GM12892 (cell line): ENCODE measurements at regions not wholly inside any gene's neighbourhood (a gene's known extent, or its start where the extent isn't known, plus 50 kb on each side); places are given as distances from the start of the nearest gene placed in this dataset.
"Not testable (repeated sequence)": the region's sequence is repeated elsewhere in the genome, so short reads cannot be mapped to it uniquely, and the experiment has no call there.

ENCODE experiments used
- DNase-seq: peaks from one replicate; pipeline ENCODE4 v3.0.0; 2011; ENCODE audit not compliant: insufficient read length
- FAIRE-seq: peaks from 2 replicates; lab custom pipeline; 2011; peaks lifted over from hg19 to GRCh38; lab: Jason Lieb, UNC
- POLR2A ChIP-seq: IDR thresholded peaks from 2 replicates; pipeline ENCODE4 v1.6.1; 2011; ENCODE audit warnings: low read depth, low read length, control low read depth
- POLR2AphosphoS5 ChIP-seq: IDR thresholded peaks from 2 replicates; pipeline ENCODE4 v1.6.1; 2011; ENCODE audit warnings: low read depth, low read length, control low read depth
- TAF1 ChIP-seq: IDR thresholded peaks from 2 replicates; pipeline ENCODE4 v1.6.1; 2011; ENCODE audit warnings: low read depth, mild to moderate bottlenecking, control low read depth, low read length, borderline replicate concordance

DNA sequence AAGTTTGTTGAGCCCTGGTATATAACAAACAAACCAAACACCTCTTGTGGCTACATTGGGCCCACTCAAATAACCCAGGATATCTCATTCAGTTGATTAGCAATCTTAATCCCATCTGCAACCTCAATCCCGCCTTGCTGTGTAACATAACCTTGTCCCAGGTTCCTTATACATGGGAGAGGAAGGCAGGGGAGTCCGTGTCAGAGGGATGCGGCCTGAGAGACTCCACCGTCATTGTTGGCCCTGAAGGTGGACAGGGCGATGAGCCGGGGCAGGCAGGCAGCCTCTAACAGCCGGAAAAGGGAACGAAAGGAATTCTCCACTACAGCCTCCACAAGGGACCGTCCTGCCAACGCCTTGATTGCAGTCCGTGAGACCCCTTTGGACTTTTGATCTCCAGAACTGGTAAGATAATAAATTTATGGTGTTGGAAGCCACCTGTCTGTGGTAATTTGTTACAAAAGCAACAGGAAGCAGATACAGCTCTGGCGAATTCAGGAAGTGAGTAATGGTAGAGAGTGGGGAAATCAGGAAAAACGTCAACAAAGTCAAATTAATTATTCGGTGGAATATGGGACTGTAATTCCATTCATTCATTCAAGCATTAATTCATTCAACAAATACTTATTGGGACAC is 124.5 kb upstream of the SALL4 start:
- DNase-seq, result no peak
- no peak for FAIRE-seq

DNA sequence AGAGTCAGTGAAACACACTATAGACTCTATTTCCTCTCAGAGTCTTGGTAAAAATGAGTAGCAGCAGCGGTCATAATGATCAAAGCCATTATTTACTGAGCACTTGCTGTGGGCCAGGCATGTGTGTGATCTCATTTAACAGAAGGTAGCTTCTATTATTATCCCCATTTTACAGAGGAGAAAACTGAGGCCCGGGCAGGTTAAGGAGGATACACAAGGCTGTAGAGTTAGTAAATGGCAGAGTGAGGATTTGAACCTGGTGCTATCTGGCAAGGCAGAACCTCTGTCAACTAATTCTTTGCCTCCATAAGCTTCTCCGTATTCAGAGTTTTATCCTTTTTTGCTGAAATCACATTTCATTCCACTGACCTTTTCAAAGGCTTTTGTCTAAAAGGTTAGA is 122.2 kb upstream of the SALL4 start:
- FAIRE-seq (no peak), DNase-seq (no peak)
- TF ChIP-seq POLR2A (no peak), TAF1 (no peak)

More for the DNA sequence above, 124.5 kb upstream of the SALL4 start:
- TF ChIP-seq TAF1, result no peak
- no peak for TF ChIP-seq POLR2AphosphoS5
- TF ChIP-seq POLR2A, result no peak

DNA sequence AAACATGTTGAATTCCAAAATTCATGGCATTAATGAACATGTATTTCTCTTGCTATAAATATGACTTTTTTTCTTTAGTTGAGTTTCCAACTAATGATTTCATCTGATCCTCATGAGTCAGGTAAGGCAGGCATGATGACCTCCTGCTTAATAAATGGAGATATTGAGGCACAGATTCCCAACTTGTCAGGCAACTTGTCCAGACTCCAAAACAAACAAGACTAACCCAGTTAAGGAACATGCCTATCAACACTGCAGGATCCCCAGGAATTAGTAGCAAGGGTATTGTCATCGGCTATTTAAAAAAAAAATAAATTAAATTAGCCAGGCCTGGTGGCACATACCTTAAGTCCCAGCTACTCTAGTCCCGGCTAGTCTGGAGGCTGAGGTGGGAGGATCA is 121.3 kb upstream of the SALL4 start:
- FAIRE-seq (no peak), DNase-seq (no peak)
- no peak for TF ChIP-seq POLR2A
- TF ChIP-seq TAF1, result no peak
- no peak for TF ChIP-seq POLR2AphosphoS5

DNA sequence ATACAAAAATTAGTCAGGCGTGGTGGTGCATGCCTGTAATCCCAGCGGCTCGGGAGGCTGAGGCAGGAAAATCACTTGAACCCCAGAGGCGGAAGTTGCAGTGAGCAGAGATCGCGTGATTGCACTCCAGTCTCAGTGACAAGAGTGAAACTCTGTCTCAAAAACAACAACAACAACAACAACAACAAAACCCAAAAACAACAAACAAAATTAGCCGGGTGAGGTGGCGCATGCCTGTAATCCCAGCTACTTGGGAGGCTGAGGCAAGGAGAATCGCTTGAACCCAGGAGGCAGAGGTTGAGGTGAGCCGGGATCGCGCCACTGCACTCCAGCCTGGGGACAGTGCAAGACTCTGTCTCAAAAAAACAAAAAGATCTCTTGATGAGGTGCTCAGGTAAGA is 120.5 kb upstream of the SALL4 start:
- DNase-seq, FAIRE-seq: not testable (repeated sequence)

DNA sequence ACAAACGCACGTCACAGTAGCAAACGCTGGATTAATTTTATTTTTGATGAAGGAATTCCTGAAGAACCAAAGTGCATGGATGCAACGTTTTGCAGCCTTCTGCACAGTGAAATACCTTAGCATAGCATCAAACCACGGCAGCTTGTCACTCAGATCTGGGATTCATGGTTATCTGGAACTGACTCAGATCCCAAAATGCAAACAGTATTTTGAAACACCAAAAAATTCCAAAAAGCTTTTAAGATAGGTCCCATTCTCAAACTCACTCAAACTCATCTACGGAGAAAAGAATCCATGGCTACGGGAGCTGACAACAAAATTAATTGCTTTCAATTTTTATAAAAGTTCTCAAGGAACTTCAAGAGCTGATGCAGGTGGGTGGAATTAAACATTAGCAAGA is 116.2 kb upstream of the SALL4 start:
- FAIRE-seq (no peak), DNase-seq (no peak)
- TF ChIP-seq TAF1 (no peak), POLR2AphosphoS5 (no peak), POLR2A (no peak)

DNA sequence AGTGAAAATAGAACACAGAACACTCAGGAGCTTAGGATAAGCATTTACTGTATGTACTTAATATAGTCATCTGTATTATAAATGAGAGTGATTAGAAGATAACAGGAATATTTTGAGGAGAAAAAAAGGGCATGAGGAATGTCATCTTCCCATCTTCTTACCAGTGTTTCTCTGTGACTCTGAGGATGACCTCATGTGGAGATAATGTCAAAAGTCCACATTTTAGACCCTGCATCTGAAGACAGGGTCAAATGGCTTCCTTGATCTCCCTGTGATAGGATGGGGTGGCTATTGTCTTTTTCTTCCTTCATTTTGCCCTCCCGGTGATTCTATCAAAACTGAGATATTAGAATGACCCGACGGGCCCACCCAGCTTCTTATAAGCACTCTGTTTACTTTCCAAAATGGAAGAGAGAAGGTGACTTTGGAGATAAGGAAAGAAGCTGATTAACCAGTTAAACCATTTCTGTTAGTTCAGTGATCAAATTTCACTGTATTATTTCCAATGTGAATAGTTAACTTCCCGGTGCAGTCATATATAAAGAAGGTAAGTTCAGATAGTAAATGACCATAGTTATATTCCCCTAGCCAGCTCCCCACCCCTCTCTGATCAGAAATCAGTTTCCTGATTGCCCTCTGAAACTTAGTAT is 115.7 kb upstream of the SALL4 start:
- DNase-seq (no peak), FAIRE-seq (no peak)
- TF ChIP-seq POLR2AphosphoS5 (no peak), POLR2A (no peak), TAF1 (no peak)

DNA sequence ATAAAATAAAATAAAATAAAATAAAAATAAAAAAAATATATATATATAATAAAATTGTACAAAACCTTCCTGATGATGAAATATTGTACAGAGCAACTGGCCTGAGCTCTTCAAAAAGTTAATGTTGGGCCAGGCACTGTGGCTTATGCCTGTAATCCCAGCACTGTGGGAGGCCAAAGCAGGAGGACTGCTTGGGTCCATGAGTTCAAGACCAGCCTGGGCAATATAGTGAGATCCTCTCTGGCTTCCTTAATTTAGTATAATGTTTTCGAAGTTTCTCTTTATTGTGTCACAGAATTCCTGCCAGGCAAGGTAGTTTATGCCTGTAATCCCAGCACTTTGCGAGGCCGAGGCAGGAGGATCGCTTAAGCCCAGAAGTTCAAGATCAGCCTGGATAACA is 113.9 kb upstream of the SALL4 start:
- FAIRE-seq (no peak), DNase-seq (no peak)

DNA sequence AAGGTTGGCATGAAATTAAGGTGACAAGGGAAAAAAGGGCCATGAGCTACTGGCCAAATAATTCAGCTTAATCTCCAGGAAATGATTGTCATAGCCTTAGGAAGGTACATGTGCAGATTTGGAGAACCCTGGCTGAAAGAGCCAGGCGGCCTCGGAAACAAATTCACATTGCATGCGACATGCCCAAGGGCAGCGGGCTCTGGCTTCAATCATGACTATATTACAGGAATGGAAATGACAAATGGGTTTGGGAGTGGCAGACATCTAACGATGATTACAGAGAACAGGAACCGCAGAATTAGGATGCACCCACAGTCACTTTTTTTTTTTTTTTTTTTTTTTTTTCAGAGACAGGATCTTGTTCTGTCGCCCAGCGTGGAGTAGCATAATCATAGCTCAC is 112.4 kb upstream of the SALL4 start:
- no peak for DNase-seq
- no peak for FAIRE-seq
- TF ChIP-seq POLR2A, result no peak
- no peak for TF ChIP-seq TAF1
- TF ChIP-seq POLR2AphosphoS5, result no peak

More for the DNA sequence above, 113.9 kb upstream of the SALL4 start:
- no peak for TF ChIP-seq POLR2AphosphoS5
- TF ChIP-seq TAF1, result no peak
- TF ChIP-seq POLR2A, result no peak

DNA sequence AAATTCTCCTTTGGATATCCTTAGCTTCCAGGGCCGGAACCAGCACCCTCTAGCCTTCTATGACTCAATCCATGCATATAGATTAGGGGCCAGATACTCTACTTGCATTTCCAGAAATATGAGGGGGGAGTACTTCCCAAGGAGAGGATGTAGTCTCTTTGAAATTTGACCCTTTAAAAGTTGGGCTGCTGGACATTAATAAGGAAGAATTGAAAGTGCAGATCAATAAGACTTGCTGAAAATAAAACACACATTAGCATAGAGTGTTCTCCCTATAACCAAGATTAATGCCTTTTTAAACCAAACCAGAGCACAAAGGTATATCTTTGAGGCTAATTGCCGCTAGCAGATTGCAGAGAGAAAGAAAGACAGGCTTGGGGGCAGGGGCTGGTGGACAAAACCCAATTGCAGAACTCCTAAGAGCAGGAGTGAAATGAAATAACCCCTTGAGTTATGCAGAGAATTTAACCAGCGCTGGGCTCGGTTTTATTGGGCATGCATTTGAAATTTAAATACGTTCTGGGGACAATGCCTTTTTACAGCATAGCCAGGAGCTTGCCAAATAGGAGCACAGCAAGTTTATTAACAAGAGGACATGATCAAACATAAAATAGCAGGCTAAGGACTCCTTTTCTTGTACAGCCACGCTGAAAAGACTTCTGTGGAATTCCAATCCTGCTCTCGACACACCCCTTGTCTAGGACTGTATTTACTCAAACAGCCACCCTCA is 108.2 kb upstream of the SALL4 start:
- FAIRE-seq (no peak), DNase-seq (no peak)
- no peak for TF ChIP-seq POLR2A
- TF ChIP-seq POLR2AphosphoS5, result no peak
- no peak for TF ChIP-seq TAF1

DNA sequence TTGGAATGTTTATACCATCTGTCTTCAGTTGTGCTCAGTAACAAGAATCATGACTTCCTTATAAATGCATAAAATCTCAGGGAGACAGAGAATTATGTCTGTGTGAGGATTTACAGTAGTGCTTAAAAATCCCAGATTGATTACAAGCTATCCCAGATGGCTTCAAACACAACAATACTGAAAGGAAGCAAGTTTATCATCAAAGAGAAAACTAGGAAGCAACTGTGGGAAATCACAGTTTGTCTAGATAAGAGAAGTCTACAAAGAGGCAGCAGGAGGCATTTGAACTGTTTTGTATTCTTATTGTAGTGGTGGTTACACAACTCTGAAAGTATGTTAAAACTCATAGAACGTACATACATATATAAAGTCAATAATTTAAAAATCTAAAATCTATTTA is 104.4 kb upstream of the SALL4 start:
- TF ChIP-seq TAF1 (no peak), POLR2AphosphoS5 (no peak), POLR2A (no peak)
- DNase-seq (no peak), FAIRE-seq (no peak)

DNA sequence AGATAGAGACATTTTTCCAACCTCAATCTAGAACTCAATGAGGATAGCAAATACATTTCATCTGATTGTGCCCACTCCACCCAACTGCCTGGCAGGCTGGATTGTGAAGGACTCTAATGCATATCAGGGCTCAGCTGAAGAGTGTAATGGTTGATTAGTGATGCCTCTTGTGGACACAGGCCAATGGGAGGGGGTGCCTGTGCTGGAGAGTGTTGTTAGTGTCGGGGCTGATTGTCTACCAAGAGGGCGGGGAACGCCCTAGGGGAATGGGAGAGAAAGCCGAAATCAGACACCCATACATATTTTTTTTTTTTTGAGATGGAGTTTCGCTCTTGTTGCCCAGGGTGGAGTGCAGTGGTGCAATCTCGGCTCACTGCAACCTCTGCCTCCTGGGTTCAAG is 103.7 kb upstream of the SALL4 start:
- FAIRE-seq (no peak), DNase-seq (no peak)
- no peak for TF ChIP-seq TAF1
- TF ChIP-seq POLR2A, result no peak
- no peak for TF ChIP-seq POLR2AphosphoS5

DNA sequence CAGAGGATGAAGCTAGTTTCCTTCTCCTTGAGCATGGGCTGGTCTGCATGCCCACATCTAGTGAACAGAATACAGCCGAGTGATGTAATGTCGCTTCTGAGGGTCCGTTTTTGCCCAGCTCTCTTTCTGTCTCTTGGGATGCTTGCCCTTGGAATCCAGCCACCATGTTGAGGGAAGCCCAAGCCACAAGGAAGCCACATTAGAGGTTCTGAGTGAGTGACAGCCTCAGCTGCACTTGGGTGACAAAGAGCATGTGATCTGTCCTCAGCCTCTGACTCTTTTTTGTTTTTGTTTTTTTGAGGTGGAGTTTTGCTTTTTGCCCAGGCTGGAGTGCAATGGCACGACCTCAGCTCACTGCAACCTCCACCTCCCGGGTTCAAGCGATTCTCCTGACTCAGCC is 100.6 kb upstream of the SALL4 start:
- TF ChIP-seq POLR2A (no peak), TAF1 (no peak), POLR2AphosphoS5 (no peak)
- FAIRE-seq (no peak), DNase-seq (no peak)
